Uterus (tissue), 3 donors: ENCODE measurements at regions not wholly inside any gene's neighbourhood (a gene's known extent, or its start where the extent isn't known, plus 50 kb on each side); places are given as distances from the start of the nearest gene placed in this dataset.

Experiments
- DNase-seq, 2 donors: peaks; one replicate each; pipeline ENCODE4 v3.0.0-alpha.2; 2019 to 2020
- H3K27ac ChIP-seq, 2 donors: fragments of 200-600 bp; sonication (generic); 1 replicate in 1 of 2; 2 replicates in 1 of 2; pipeline ENCODE4 v1.5.1; 2016 to 2018
- H3K27me3 ChIP-seq, 2 donors: fragments of 200-600 bp; sonication (generic); one replicate each; pipeline ENCODE4 v1.5.1; 2018 to 2019; ENCODE audit warnings: control low read depth in 1 of 2
- H3K36me3 ChIP-seq, 2 donors: fragments of 200-600 bp; sonication (generic); one replicate each; pipeline ENCODE4 v1.5.1; 2019; ENCODE audit warnings: control low read depth in 1 of 2
- H3K4me1 ChIP-seq, 2 donors: fragments of 200-600 bp; sonication (generic); one replicate each; pipeline ENCODE4 v1.5.1; 2018 to 2019; ENCODE audit warnings: control low read depth in 1 of 2
- H3K4me3 ChIP-seq, 2 donors: fragments of 200-600 bp; sonication (generic); 1 replicate in 1 of 2; 2 replicates in 1 of 2; pipeline ENCODE4 v1.5.1; 2018 to 2019; ENCODE audit warnings: mild to moderate bottlenecking in 1 of 2
- H3K9me3 ChIP-seq, 2 donors: fragments of 200-600 bp; sonication (generic); one replicate each; pipeline ENCODE4 v1.5.1; 2019; ENCODE audit warnings: control low read depth in 1 of 2
- CTCF ChIP-seq, 4 experiments: fragments of 200-600 bp in 2 of 4; fragments of 450-650 bp in 2 of 4; sonication (generic) in 2 of 4; IDR thresholded peaks; one replicate each; pipeline ENCODE4 v1.5.1; 2016 to 2019; ENCODE audit warnings: antibody characterized with exemption in 4 of 4, mild to moderate bottlenecking in 2 of 4, moderate library complexity in 1 of 4
- POLR2A ChIP-seq, 2 donors: fragments of 450-650 bp; IDR thresholded peaks; one replicate each; pipeline ENCODE4 v1.6.1; 2016; ENCODE audit warnings: antibody characterized with exemption in 2 of 2, mild to moderate bottlenecking in 1 of 2, moderate library complexity in 1 of 2
- intact Hi-C: fragments of 100-400 bp; cut with DNase I; formaldehyde crosslinking; loops from one replicate; pipeline ENCODE4 v1.15.1; 2023; ENCODE audit warnings: low total_unique reads
- donor health status: DM: yes; HTN: yes; CAD: no.

GRCh38 chr13:64453831-64454230 lies 2776.3 kb downstream of the PCDH9 start:
- no peak overlapping the region for H3K27ac ChIP-seq
- H3K9me3 ChIP-seq = no peaks in the 10 kb centered on the region
- no peaks in the 10 kb centered on the region for H3K4me1 ChIP-seq
- intact Hi-C loops = no loop called here
- no peaks in the 10 kb centered on the region for H3K36me3 ChIP-seq
- DNase-seq = no peak
- no peaks in the 10 kb centered on the region for H3K27me3 ChIP-seq
- no peak overlapping the region for H3K4me3 ChIP-seq
- no peak for TF ChIP-seq POLR2A (IDR thresholded peaks at IDR 0.05)
- no peak for TF ChIP-seq CTCF (IDR thresholded peaks at IDR 0.05)

GRCh38 chr13:64446372-64446771 lies 2783.8 kb downstream of the PCDH9 start:
- Histone ChIP-seq H3K4me3 (no peak overlapping the region), H3K9me3 (no peaks in the 10 kb centered on the region), H3K27ac (no peak overlapping the region), H3K4me1 (no peaks in the 10 kb centered on the region), H3K27me3 (no peaks in the 10 kb centered on the region), H3K36me3 (no peaks in the 10 kb centered on the region)
- intact Hi-C loops = no loop called here
- no peak for TF ChIP-seq CTCF (IDR thresholded peaks at IDR 0.05)
- no peak for TF ChIP-seq POLR2A (IDR thresholded peaks at IDR 0.05)
- DNase-seq = no peak

- intact Hi-C loops = no loop called here
Observed at GRCh38 chr13:64441740-64442139, 2788.4 kb downstream of the PCDH9 start.

GRCh38 chr13:64438084-64438483 lies 2792.1 kb downstream of the PCDH9 start:
- intact Hi-C loops = no loop called here
- no peaks in the 10 kb centered on the region for H3K9me3 ChIP-seq
- H3K4me3 ChIP-seq = no peak overlapping the region
- H3K27ac ChIP-seq = no peak overlapping the region
- no peak for DNase-seq
- TF ChIP-seq CTCF (IDR thresholded peaks at IDR 0.05) (no peak), POLR2A (IDR thresholded peaks at IDR 0.05) (no peak)
- H3K27me3 ChIP-seq = no peaks in the 10 kb centered on the region
- H3K36me3 ChIP-seq = no peaks in the 10 kb centered on the region
- no peaks in the 10 kb centered on the region for H3K4me1 ChIP-seq

More at GRCh38 chr13:64441740-64442139, 2788.4 kb downstream of the PCDH9 start:
- Histone ChIP-seq H3K4me1 (no peaks in the 10 kb centered on the region), H3K36me3 (no peaks in the 10 kb centered on the region), H3K9me3 (no peaks in the 10 kb centered on the region), H3K27ac (no peak overlapping the region), H3K27me3 (no peaks in the 10 kb centered on the region), H3K4me3 (no peak overlapping the region)
- DNase-seq = no peak
- TF ChIP-seq POLR2A (IDR thresholded peaks at IDR 0.05) (no peak), CTCF (IDR thresholded peaks at IDR 0.05) (no peak)

- intact Hi-C loops = no loop called here
- no peak overlapping the region for H3K27ac ChIP-seq
- no peaks in the 10 kb centered on the region for H3K4me1 ChIP-seq
- H3K9me3 ChIP-seq = no peaks in the 10 kb centered on the region
- no peaks in the 10 kb centered on the region for H3K27me3 ChIP-seq
- H3K4me3 ChIP-seq = no peak overlapping the region
- no peaks in the 10 kb centered on the region for H3K36me3 ChIP-seq
- no peak for DNase-seq
- TF ChIP-seq CTCF (IDR thresholded peaks at IDR 0.05) (no peak), POLR2A (IDR thresholded peaks at IDR 0.05) (no peak)
Observed at GRCh38 chr13:64429691-64430090, 2800.4 kb downstream of the PCDH9 start.
